Neuronal stem cell (in vitro differentiated cells): ENCODE measurements at regions not wholly inside any gene's neighbourhood (a gene's known extent, or its start where the extent isn't known, plus 50 kb on each side); places are given as distances from the start of the nearest gene placed in this dataset.

Source experiments
- DNase-seq: peaks from one replicate; pipeline ENCODE4 v3.0.0-alpha.2; 2013; ENCODE audit warnings: low spot score
- H2AFZ ChIP-seq: one replicate; pipeline ENCODE4 v1.6.1; 2013; ENCODE audit warnings: mild to moderate bottlenecking, low read length, inconsistent platforms
- H2AK5ac ChIP-seq: 2 replicates; pipeline ENCODE4 v1.6.1; 2013; ENCODE audit warnings: low read depth, mild to moderate bottlenecking, inconsistent platforms, low read length, moderate library complexity, mixed read lengths
- H2BK120ac ChIP-seq: 2 replicates; pipeline ENCODE4 v1.6.1; 2013; ENCODE audit warnings: low read depth, mild to moderate bottlenecking, inconsistent platforms, low read length, moderate library complexity, mixed read lengths
- H2BK12ac ChIP-seq: one replicate; pipeline ENCODE4 v1.6.1; 2013; ENCODE audit warnings: low read length, inconsistent platforms
- H2BK15ac ChIP-seq: 2 replicates; pipeline ENCODE4 v1.6.1; 2013; ENCODE audit warnings: mild to moderate bottlenecking, low read length, inconsistent platforms, mixed read lengths
- H2BK5ac ChIP-seq: one replicate; pipeline ENCODE4 v1.6.1; 2013; ENCODE audit warnings: inconsistent platforms, mild to moderate bottlenecking, low read length, moderate library complexity
- H3K14ac ChIP-seq: one replicate; pipeline ENCODE4 v1.6.1; 2013; ENCODE audit warnings: low read length, inconsistent platforms
- H3K18ac ChIP-seq: 2 replicates; pipeline ENCODE4 v1.6.1; 2013; ENCODE audit warnings: low read length, inconsistent platforms
- H3K23ac ChIP-seq: 2 replicates; pipeline ENCODE4 v1.6.1; 2013; ENCODE audit warnings: low read depth, mild to moderate bottlenecking, mixed read lengths, low read length, inconsistent platforms; ENCODE audit not compliant: poor library complexity
- H3K27ac ChIP-seq: replicated peaks from 3 replicates; pipeline ENCODE4 v1.5.1; 2013; ENCODE audit warnings: low read length, inconsistent platforms
- H3K27me3 ChIP-seq, 3 experiments: 2 replicates each; pipeline ENCODE4 v1.6.1; 2013; ENCODE audit warnings: low read length in 3 of 3, mild to moderate bottlenecking in 2 of 3, inconsistent platforms in 1 of 3, low read depth in 1 of 3, mixed read lengths in 1 of 3, moderate library complexity in 1 of 3; ENCODE audit not compliant: control insufficient read depth in 3 of 3, insufficient read depth in 3 of 3
- H3K36me3 ChIP-seq, 2 donors: replicated peaks in 1 of 2; 2 replicates each; pipeline ENCODE4 v1.6.1; 2013; ENCODE audit warnings: low read length in 2 of 2; ENCODE audit not compliant: control insufficient read depth in 2 of 2, insufficient read depth in 2 of 2
- H3K4ac ChIP-seq: 2 replicates; pipeline ENCODE4 v1.6.1; 2013; ENCODE audit warnings: inconsistent platforms, mild to moderate bottlenecking, low read length, moderate library complexity
- H3K4me1 ChIP-seq, 2 donors: 1 replicate in 1 of 2; 2 replicates in 1 of 2; pipeline ENCODE4 v1.6.1; 2013; ENCODE audit warnings: low read length in 2 of 2, low read depth in 1 of 2; ENCODE audit not compliant: control insufficient read depth in 2 of 2, insufficient read depth in 1 of 2
- H3K4me2 ChIP-seq: one replicate; pipeline ENCODE4 v1.6.1; 2013; ENCODE audit warnings: mild to moderate bottlenecking, low read length, inconsistent platforms; ENCODE audit not compliant: insufficient read depth, poor library complexity, severe bottlenecking
- H3K4me3 ChIP-seq, 2 donors: 2 replicates each; pipeline ENCODE4 v1.5.1; 2013; ENCODE audit warnings: low read length in 2 of 2, mild to moderate bottlenecking in 2 of 2, inconsistent platforms in 1 of 2, moderate library complexity in 1 of 2
- H3K79me1 ChIP-seq: one replicate; pipeline ENCODE4 v1.6.1; 2013; ENCODE audit warnings: low read depth, mild to moderate bottlenecking, inconsistent platforms, low read length, moderate library complexity
- H3K9ac ChIP-seq: one replicate; pipeline ENCODE4 v1.6.1; 2013; ENCODE audit warnings: mild to moderate bottlenecking, low read depth, low read length, inconsistent platforms; ENCODE audit not compliant: poor library complexity
- H3K9me3 ChIP-seq, 2 donors: replicated peaks in 1 of 2; 2 replicates each; pipeline versions ENCODE3 to v1.6.1; 2013; ENCODE audit warnings: low read length in 2 of 2, mild to moderate bottlenecking in 2 of 2, inconsistent platforms in 1 of 2, low read depth in 1 of 2, mixed read lengths in 1 of 2, moderate library complexity in 1 of 2; ENCODE audit not compliant: control insufficient read depth in 2 of 2, insufficient read depth in 1 of 2
- H4K8ac ChIP-seq: one replicate; pipeline ENCODE4 v1.6.1; 2013; ENCODE audit warnings: low read depth, mild to moderate bottlenecking, inconsistent platforms, low read length, moderate library complexity
- H4K91ac ChIP-seq: one replicate; pipeline ENCODE4 v1.6.1; 2013; ENCODE audit warnings: low read length, low read depth, mild to moderate bottlenecking, inconsistent platforms; ENCODE audit not compliant: poor library complexity
- WGBS, 2 donors: extraction: QIAGEN DNeasy Blood & Tissue Kit; methylation state at CpG; one replicate each; pipeline ENCODE4 v1.1.7; 2013; ENCODE audit warnings: missing lambda C conversion rate in 2 of 2, mixed read lengths in 1 of 2; ENCODE audit not compliant: insufficient read length in 2 of 2, insufficient replicate concordance in 1 of 2; ENCODE audit errors: extremely low coverage in 2 of 2; 5-methylcytosine and 5-hydroxymethylcytosine counted together

DNA sequence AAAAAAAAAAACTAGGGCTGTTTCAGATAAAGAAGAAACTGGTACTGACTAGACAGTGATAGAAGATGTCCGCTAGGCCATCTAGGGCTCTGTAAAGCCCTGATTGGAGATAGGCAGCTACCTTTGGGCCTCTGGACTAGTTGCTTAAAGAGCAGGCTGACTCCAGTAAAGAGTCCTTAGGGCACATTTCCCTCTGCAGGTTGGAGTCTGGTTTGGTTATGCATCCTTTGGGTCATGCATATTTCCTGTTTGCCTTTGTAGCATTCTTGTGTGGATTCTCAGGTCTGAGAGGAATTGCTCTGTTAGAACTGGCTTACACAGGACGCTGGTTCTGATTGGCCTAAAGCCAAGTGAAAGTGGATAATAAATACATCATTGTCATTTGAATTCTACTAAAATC is 165.5 kb upstream of the LRRN1 start:
- no peak overlapping the region for H3K27ac ChIP-seq
- no peak for DNase-seq
- no peak overlapping the region for H3K4me2 ChIP-seq
- no peak overlapping the region for H3K4me3 ChIP-seq
- no peak overlapping the region for H3K23ac ChIP-seq
- H3K79me1 ChIP-seq = no peaks in the 10 kb centered on the region
- no peak overlapping the region for H2BK5ac ChIP-seq
- H2BK120ac ChIP-seq = no peak overlapping the region
- no peak overlapping the region for H2AFZ ChIP-seq
- H3K14ac ChIP-seq = no peak overlapping the region
- no peaks in the 10 kb centered on the region for H3K9me3 ChIP-seq
- H3K4me1 ChIP-seq = no peaks in the 10 kb centered on the region
- H3K4ac ChIP-seq = no peak overlapping the region
- H2BK12ac ChIP-seq = no peak overlapping the region
- no CpG with 5 or more reads among the region's 2 CpGs for WGBS, 2 donors
- no peak overlapping the region for H4K8ac ChIP-seq
- H4K91ac ChIP-seq = no peak overlapping the region
- no peaks in the 10 kb centered on the region for H3K27me3 ChIP-seq
- H2BK15ac ChIP-seq = no peak overlapping the region
- no peak overlapping the region for H2AK5ac ChIP-seq
- no peak overlapping the region for H3K18ac ChIP-seq
- no peak overlapping the region for H3K9ac ChIP-seq
- H3K36me3 ChIP-seq = no peaks in the 10 kb centered on the region

DNA sequence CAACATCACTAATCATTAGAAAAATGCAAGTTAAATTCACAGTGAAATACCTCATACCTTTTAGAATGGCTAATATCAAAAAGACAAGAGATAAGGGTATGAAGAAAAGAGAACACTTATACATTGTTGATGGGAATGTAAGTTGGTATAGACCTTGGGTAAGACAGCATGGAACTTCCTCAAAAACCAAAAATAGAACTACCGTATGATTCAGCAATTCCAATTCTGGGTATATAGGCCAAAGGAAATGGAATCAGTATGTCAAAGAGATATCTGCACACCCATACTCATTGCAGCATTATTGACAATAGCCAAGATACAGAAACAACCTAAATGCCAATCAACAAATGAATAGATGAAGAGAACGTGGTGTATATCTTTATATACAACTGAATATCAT is 166.8 kb upstream of the LRRN1 start:
- Histone ChIP-seq H2BK12ac (no peak overlapping the region), H3K36me3 (no peaks in the 10 kb centered on the region), H2BK120ac (no peak overlapping the region), H3K4me2 (no peak overlapping the region), H3K9me3 (no peaks in the 10 kb centered on the region), H3K4me3 (no peak overlapping the region), H3K14ac (no peak overlapping the region), H3K27me3 (no peaks in the 10 kb centered on the region), H3K9ac (no peak overlapping the region), H3K79me1 (no peaks in the 10 kb centered on the region), H2BK5ac (no peak overlapping the region), H2AFZ (no peak overlapping the region), H3K18ac (no peak overlapping the region), H2BK15ac (no peak overlapping the region), H3K4me1 (no peaks in the 10 kb centered on the region), H3K27ac (no peak overlapping the region), H3K23ac (no peak overlapping the region), H2AK5ac (no peak overlapping the region), H4K91ac (no peak overlapping the region), H3K4ac (no peak overlapping the region), H4K8ac (no peak overlapping the region)
- WGBS, 2 donors = no CpG with 5 or more reads among the region's 2 CpGs
- no peak for DNase-seq

DNA sequence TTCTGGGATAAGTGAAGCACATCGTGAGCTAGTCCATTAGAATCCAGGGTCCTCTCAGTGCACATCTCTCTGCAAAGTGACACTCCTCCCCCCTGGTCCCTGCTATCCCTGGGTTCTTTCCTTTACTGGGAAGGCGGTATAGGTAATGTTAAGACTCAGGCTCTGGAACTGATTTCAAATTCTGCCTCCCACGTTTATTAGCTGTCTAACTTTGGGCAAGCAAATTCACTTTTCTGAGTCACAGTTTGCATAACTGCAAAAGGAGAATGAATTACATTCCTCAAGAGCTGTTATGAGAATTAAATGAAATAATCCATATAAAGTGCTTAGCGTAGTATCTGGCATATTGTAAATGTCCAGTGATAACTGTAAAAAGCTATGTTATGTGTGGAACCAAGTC is 168.1 kb upstream of the LRRN1 start:
- Histone ChIP-seq H3K27ac (no peak overlapping the region), H2BK120ac (no peak overlapping the region), H3K4me1 (no peaks in the 10 kb centered on the region), H2AK5ac (no peak overlapping the region), H2BK12ac (no peak overlapping the region), H3K9ac (no peak overlapping the region), H2BK5ac (no peak overlapping the region), H3K79me1 (no peaks in the 10 kb centered on the region), H3K4me2 (no peak overlapping the region), H3K27me3 (no peaks in the 10 kb centered on the region), H3K14ac (no peak overlapping the region), H3K4ac (no peak overlapping the region), H2BK15ac (no peak overlapping the region), H3K36me3 (no peaks in the 10 kb centered on the region), H3K9me3 (no peaks in the 10 kb centered on the region), H4K91ac (no peak overlapping the region), H3K23ac (no peak overlapping the region), H3K18ac (no peak overlapping the region), H3K4me3 (no peak overlapping the region), H4K8ac (no peak overlapping the region), H2AFZ (no peak overlapping the region)
- no CpG with 5 or more reads among the region's 4 CpGs for WGBS, 2 donors
- DNase-seq = no peak

DNA sequence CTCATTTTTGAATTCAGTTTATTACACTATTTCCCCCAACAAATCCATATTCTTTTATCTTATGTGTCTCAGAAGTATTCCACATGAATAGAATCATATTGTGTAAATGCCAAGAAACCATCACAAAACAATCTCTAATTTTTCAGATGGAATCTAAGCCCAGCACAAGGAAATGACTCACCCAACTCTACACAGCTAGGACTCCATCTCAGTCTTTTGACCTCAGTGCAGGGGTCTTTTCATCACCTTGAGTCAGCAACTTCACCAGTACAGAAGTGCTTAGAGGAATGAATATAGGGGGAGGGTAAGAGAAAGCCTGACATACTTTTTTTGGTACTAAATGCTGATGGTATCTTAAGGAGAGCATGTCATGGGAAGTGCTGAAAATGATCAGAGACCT is 169.3 kb upstream of the LRRN1 start:
- no peaks in the 10 kb centered on the region for H3K9me3 ChIP-seq
- no peak overlapping the region for H3K4me2 ChIP-seq
- no peaks in the 10 kb centered on the region for H3K4me1 ChIP-seq
- H3K18ac ChIP-seq = no peak overlapping the region
- no peaks in the 10 kb centered on the region for H3K36me3 ChIP-seq
- DNase-seq = no peak
- H3K9ac ChIP-seq = no peak overlapping the region
- H3K4me3 ChIP-seq = no peak overlapping the region
- no peak overlapping the region for H4K8ac ChIP-seq
- H2AFZ ChIP-seq = no peak overlapping the region
- no peak overlapping the region for H3K23ac ChIP-seq
- no peak overlapping the region for H2BK5ac ChIP-seq
- no peak overlapping the region for H2BK15ac ChIP-seq
- H2AK5ac ChIP-seq = no peak overlapping the region
- H3K27me3 ChIP-seq = no peaks in the 10 kb centered on the region
- no peak overlapping the region for H3K4ac ChIP-seq
- no peaks in the 10 kb centered on the region for H3K79me1 ChIP-seq
- no peak overlapping the region for H3K14ac ChIP-seq
- no peak overlapping the region for H4K91ac ChIP-seq
- H2BK120ac ChIP-seq = no peak overlapping the region
- no peak overlapping the region for H2BK12ac ChIP-seq
- H3K27ac ChIP-seq = no peak overlapping the region
